ENCODE measurements at regions not wholly inside any gene's neighbourhood (a gene's known extent, or its start where the extent isn't known, plus 50 kb on each side); places are given as distances from the start of the nearest gene placed in this dataset.

- TF ChIP-seq CTCF (IDR thresholded peaks at IDR 0.05; ENCODE audit: extremely low read depth in 1 of 2, insufficient read depth in 1 of 2, low read depth in 1 of 2, low read length in 2 of 2) (no peak), POLR2A (IDR thresholded peaks at IDR 0.05; ENCODE audit: low read depth, low read length) (no peak), GATA2 (IDR thresholded peaks at IDR 0.05; ENCODE audit: insufficient read depth, insufficient read length, low read depth, low read length) (no peak)
Observed at GRCh38 chr4:37124800-37125199, 119.7 kb upstream of the NWD2 start.
